GM23338 (cell line): ENCODE measurements at regions not wholly inside any gene's neighbourhood (a gene's known extent, or its start where the extent isn't known, plus 50 kb on each side); places are given as distances from the start of the nearest gene placed in this dataset.

Experiments used
- CREB1 ChIP-seq: fragments of 250-450 bp; sonication (Bioruptor Pico); IDR thresholded peaks from 2 replicates; pipeline ENCODE4 v1.5.0; 2020; ENCODE audit warnings: low read depth, mild to moderate bottlenecking, moderate library complexity
- EZH2 ChIP-seq: fragments of 200-600 bp; sonication (generic); IDR thresholded peaks from one replicate; pipeline ENCODE4 v1.8.0; 2017; ENCODE audit warnings: antibody characterized with exemption, mild to moderate bottlenecking, low read depth; ENCODE audit not compliant: unreplicated experiment
- EZH2phosphoT487 ChIP-seq: fragments of 200-600 bp; sonication (generic); IDR thresholded peaks from one replicate; pipeline ENCODE4 v1.8.1; 2018; ENCODE audit warnings: antibody characterized with exemption; ENCODE audit not compliant: unreplicated experiment
- JUNB ChIP-seq: IDR thresholded peaks from one replicate; pipeline ENCODE4 v1.6.1; 2016; ENCODE audit warnings: antibody characterized with exemption; ENCODE audit not compliant: unreplicated experiment
- NANOG ChIP-seq: IDR thresholded peaks from 2 replicates; pipeline ENCODE4 v1.6.1; 2016; ENCODE audit warnings: antibody characterized with exemption, borderline replicate concordance
- POLR2AphosphoS5 ChIP-seq: IDR thresholded peaks from 2 replicates; pipeline ENCODE4 v1.6.1; 2016; ENCODE audit warnings: antibody characterized with exemption, low read depth
- STAT1 ChIP-seq: IDR thresholded peaks from one replicate; pipeline ENCODE4 v1.6.1; 2016; ENCODE audit warnings: antibody characterized with exemption; ENCODE audit not compliant: unreplicated experiment
- ZNF114 ChIP-seq: fragments of 250-450 bp; sonication (Bioruptor Pico); IDR thresholded peaks from 2 replicates; pipeline ENCODE4 v1.5.0; 2020; ENCODE audit warnings: mild to moderate bottlenecking, moderate library complexity
- ZNF331 ChIP-seq: fragments of 250-450 bp; sonication (Bioruptor Pico); IDR thresholded peaks from 2 replicates; pipeline ENCODE4 v1.5.0; 2020; ENCODE audit warnings: low read depth, mild to moderate bottlenecking, moderate library complexity
- TF ChIP-seq, protein P1 (sequence below), 2 experiments: fragments of 200-600 bp in 1 of 2; sonication (generic) in 1 of 2; conservative IDR thresholded peaks; 2 replicates each; pipeline versions ENCODE4 v1.5.1 to v1.6.1; 2016 to 2017; ENCODE audit warnings: antibody characterized with exemption in 2 of 2, low read depth in 2 of 2, mild to moderate bottlenecking in 2 of 2, moderate library complexity in 1 of 2
- TF ChIP-seq, protein P2 (sequence below): IDR thresholded peaks from one replicate; pipeline ENCODE4 v1.6.1; 2018; ENCODE audit warnings: antibody characterized with exemption; ENCODE audit not compliant: unreplicated experiment
- TF ChIP-seq, protein P3 (sequence below): IDR thresholded peaks from 2 replicates; pipeline ENCODE4 v1.6.1; 2016; ENCODE audit warnings: antibody characterized with exemption
- TF ChIP-seq, protein P4 (sequence below): fragments of 250-450 bp; sonication (Bioruptor Pico); IDR thresholded peaks from 2 replicates; pipeline ENCODE4 v1.5.0; 2020; ENCODE audit warnings: mild to moderate bottlenecking, moderate library complexity

DNA sequence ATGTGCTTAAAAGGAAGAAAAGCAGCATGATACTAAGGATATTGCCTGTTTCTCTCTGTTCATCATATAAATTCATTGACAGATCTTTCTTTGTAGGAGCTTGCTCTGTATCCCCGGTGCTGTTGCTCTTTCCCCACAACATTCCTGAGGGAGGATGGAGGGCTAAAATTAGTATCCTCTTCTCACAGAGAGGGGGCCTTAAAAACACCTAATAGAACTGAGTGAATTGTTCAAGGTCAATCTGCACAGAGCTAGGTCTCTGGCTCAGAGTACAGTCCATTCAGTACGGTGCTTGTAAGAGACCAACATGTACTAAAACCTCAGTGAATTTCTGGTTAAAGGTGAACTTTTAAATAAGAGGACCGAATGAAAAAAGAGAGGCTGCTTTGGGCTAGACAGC is 88.7 kb downstream of the PALM2AKAP2 start:
- TF ChIP-seq, protein P1, sequence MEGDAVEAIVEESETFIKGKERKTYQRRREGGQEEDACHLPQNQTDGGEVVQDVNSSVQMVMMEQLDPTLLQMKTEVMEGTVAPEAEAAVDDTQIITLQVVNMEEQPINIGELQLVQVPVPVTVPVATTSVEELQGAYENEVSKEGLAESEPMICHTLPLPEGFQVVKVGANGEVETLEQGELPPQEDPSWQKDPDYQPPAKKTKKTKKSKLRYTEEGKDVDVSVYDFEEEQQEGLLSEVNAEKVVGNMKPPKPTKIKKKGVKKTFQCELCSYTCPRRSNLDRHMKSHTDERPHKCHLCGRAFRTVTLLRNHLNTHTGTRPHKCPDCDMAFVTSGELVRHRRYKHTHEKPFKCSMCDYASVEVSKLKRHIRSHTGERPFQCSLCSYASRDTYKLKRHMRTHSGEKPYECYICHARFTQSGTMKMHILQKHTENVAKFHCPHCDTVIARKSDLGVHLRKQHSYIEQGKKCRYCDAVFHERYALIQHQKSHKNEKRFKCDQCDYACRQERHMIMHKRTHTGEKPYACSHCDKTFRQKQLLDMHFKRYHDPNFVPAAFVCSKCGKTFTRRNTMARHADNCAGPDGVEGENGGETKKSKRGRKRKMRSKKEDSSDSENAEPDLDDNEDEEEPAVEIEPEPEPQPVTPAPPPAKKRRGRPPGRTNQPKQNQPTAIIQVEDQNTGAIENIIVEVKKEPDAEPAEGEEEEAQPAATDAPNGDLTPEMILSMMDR (conservative IDR thresholded peaks at IDR 0.05; ENCODE audit: low read depth in 2 of 2), result no peak
- TF ChIP-seq EZH2 (no peak), NANOG (no peak), POLR2AphosphoS5 (no peak), CREB1 (CRISPR knock-in tag) (no peak), STAT1 (no peak), EZH2phosphoT487 (no peak), ZNF114 (CRISPR knock-in tag) (no peak), ZNF331 (CRISPR knock-in tag) (no peak), JUNB (no peak)
- TF ChIP-seq, protein P2, sequence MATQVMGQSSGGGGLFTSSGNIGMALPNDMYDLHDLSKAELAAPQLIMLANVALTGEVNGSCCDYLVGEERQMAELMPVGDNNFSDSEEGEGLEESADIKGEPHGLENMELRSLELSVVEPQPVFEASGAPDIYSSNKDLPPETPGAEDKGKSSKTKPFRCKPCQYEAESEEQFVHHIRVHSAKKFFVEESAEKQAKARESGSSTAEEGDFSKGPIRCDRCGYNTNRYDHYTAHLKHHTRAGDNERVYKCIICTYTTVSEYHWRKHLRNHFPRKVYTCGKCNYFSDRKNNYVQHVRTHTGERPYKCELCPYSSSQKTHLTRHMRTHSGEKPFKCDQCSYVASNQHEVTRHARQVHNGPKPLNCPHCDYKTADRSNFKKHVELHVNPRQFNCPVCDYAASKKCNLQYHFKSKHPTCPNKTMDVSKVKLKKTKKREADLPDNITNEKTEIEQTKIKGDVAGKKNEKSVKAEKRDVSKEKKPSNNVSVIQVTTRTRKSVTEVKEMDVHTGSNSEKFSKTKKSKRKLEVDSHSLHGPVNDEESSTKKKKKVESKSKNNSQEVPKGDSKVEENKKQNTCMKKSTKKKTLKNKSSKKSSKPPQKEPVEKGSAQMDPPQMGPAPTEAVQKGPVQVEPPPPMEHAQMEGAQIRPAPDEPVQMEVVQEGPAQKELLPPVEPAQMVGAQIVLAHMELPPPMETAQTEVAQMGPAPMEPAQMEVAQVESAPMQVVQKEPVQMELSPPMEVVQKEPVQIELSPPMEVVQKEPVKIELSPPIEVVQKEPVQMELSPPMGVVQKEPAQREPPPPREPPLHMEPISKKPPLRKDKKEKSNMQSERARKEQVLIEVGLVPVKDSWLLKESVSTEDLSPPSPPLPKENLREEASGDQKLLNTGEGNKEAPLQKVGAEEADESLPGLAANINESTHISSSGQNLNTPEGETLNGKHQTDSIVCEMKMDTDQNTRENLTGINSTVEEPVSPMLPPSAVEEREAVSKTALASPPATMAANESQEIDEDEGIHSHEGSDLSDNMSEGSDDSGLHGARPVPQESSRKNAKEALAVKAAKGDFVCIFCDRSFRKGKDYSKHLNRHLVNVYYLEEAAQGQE, result no peak
- TF ChIP-seq, protein P3, sequence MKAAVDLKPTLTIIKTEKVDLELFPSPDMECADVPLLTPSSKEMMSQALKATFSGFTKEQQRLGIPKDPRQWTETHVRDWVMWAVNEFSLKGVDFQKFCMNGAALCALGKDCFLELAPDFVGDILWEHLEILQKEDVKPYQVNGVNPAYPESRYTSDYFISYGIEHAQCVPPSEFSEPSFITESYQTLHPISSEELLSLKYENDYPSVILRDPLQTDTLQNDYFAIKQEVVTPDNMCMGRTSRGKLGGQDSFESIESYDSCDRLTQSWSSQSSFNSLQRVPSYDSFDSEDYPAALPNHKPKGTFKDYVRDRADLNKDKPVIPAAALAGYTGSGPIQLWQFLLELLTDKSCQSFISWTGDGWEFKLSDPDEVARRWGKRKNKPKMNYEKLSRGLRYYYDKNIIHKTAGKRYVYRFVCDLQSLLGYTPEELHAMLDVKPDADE, result no peak
- TF ChIP-seq, protein P4, sequence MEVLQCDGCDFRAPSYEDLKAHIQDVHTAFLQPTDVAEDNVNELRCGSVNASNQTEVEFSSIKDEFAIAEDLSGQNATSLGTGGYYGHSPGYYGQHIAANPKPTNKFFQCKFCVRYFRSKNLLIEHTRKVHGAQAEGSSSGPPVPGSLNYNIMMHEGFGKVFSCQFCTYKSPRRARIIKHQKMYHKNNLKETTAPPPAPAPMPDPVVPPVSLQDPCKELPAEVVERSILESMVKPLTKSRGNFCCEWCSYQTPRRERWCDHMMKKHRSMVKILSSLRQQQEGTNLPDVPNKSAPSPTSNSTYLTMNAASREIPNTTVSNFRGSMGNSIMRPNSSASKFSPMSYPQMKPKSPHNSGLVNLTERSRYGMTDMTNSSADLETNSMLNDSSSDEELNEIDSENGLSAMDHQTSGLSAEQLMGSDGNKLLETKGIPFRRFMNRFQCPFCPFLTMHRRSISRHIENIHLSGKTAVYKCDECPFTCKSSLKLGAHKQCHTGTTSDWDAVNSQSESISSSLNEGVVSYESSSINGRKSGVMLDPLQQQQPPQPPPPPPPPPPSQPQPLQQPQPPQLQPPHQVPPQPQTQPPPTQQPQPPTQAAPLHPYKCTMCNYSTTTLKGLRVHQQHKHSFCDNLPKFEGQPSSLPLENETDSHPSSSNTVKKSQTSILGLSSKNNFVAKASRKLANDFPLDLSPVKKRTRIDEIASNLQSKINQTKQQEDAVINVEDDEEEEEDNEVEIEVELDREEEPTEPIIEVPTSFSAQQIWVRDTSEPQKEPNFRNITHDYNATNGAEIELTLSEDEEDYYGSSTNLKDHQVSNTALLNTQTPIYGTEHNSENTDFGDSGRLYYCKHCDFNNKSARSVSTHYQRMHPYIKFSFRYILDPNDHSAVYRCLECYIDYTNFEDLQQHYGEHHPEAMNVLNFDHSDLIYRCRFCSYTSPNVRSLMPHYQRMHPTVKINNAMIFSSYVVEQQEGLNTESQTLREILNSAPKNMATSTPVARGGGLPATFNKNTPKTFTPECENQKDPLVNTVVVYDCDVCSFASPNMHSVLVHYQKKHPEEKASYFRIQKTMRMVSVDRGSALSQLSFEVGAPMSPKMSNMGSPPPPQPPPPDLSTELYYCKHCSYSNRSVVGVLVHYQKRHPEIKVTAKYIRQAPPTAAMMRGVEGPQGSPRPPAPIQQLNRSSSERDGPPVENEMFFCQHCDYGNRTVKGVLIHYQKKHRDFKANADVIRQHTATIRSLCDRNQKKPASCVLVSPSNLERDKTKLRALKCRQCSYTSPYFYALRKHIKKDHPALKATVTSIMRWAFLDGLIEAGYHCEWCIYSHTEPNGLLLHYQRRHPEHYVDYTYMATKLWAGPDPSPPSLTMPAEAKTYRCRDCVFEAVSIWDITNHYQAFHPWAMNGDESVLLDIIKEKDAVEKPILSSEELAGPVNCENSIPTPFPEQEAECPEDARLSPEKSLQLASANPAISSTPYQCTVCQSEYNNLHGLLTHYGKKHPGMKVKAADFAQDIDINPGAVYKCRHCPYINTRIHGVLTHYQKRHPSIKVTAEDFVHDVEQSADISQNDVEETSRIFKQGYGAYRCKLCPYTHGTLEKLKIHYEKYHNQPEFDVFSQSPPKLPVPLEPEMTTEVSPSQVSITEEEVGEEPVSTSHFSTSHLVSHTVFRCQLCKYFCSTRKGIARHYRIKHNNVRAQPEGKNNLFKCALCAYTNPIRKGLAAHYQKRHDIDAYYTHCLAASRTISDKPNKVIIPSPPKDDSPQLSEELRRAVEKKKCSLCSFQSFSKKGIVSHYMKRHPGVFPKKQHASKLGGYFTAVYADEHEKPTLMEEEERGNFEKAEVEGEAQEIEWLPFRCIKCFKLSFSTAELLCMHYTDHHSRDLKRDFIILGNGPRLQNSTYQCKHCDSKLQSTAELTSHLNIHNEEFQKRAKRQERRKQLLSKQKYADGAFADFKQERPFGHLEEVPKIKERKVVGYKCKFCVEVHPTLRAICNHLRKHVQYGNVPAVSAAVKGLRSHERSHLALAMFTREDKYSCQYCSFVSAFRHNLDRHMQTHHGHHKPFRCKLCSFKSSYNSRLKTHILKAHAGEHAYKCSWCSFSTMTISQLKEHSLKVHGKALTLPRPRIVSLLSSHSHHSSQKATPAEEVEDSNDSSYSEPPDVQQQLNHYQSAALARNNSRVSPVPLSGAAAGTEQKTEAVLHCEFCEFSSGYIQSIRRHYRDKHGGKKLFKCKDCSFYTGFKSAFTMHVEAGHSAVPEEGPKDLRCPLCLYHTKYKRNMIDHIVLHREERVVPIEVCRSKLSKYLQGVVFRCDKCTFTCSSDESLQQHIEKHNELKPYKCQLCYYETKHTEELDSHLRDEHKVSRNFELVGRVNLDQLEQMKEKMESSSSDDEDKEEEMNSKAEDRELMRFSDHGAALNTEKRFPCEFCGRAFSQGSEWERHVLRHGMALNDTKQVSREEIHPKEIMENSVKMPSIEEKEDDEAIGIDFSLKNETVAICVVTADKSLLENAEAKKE, result no peak
